Activated CD4-positive, alpha-beta T cell treated with anti-CD3 and anti-CD28 coated beads, Interleukin-2, Interleukin-6, amounts not matched to agents 100 ng/mL and 50 ng/mL, durations not matched to agents 16 hours and 8 hours (primary cell): ENCODE measurements at regions not wholly inside any gene's neighbourhood (a gene's known extent, or its start where the extent isn't known, plus 50 kb on each side); places are given as distances from the start of the nearest gene placed in this dataset.
"Not testable (repeated sequence)": the region's sequence is repeated elsewhere in the genome, so short reads cannot be mapped to it uniquely, and the experiment has no call there.

Source experiments
- DNase-seq: peaks from one replicate; pipeline ENCODE4 v3.0.0-alpha.2; 2020

GRCh38 chr7:25722856-25723255 is 429.1 kb upstream of the NFE2L3 start:
- no peak for DNase-seq

- DNase-seq = no peak
Measured at GRCh38 chr7:25725451-25725850, 426.5 kb upstream of the NFE2L3 start.

GRCh38 chr7:25726170-25726780 is 425.7 kb upstream of the NFE2L3 start:
- DNase-seq = no peak

- no peak for DNase-seq
Measured at GRCh38 chr7:25726781-25727311, 425.2 kb upstream of the NFE2L3 start.

- no peak for DNase-seq
Measured at GRCh38 chr7:25727446-25727845, 424.6 kb upstream of the NFE2L3 start.

- no peak for DNase-seq
Measured at GRCh38 chr7:25727876-25728275, 424.1 kb upstream of the NFE2L3 start.

GRCh38 chr7:25731068-25731845 is 420.7 kb upstream of the NFE2L3 start:
- DNase-seq = no peak

- DNase-seq = no peak
Measured at GRCh38 chr7:25731846-25732245, 420.2 kb upstream of the NFE2L3 start.

GRCh38 chr7:25732766-25733217 is 419.2 kb upstream of the NFE2L3 start:
- no peak for DNase-seq

GRCh38 chr7:25735674-25736242 is 416.2 kb upstream of the NFE2L3 start:
- no peak for DNase-seq

GRCh38 chr7:25738528-25738927 is 413.5 kb upstream of the NFE2L3 start:
- no peak for DNase-seq

GRCh38 chr7:25739143-25739542 is 412.9 kb upstream of the NFE2L3 start:
- DNase-seq = no peak

- DNase-seq = no peak
Measured at GRCh38 chr7:25742316-25742715, 409.7 kb upstream of the NFE2L3 start.

- not testable (repeated sequence) for DNase-seq
Measured at GRCh38 chr7:25743670-25744451, 408.1 kb upstream of the NFE2L3 start.

GRCh38 chr7:25750744-25751508 is 401.1 kb upstream of the NFE2L3 start:
- DNase-seq = no peak

GRCh38 chr7:25752154-25752553 is 399.8 kb upstream of the NFE2L3 start:
- DNase-seq = no peak

- no peak for DNase-seq
Measured at GRCh38 chr7:25752967-25753791, 398.8 kb upstream of the NFE2L3 start.

- DNase-seq = no peak
Measured at GRCh38 chr7:25753837-25754236, 398.2 kb upstream of the NFE2L3 start.

GRCh38 chr7:25754333-25754732 is 397.7 kb upstream of the NFE2L3 start:
- no peak for DNase-seq

- no peak for DNase-seq
Measured at GRCh38 chr7:25754751-25755150, 397.2 kb upstream of the NFE2L3 start.

- no peak for DNase-seq
Measured at GRCh38 chr7:25756601-25757000, 395.4 kb upstream of the NFE2L3 start.
